IMR-90 (cell line): ENCODE measurements at regions not wholly inside any gene's neighbourhood (a gene's known extent, or its start where the extent isn't known, plus 50 kb on each side); places are given as distances from the start of the nearest gene placed in this dataset.

Experiments used
- ATAC-seq: fragments of 200-7000 bp; cut with Tn5 transposase; 2 replicates; pipeline ENCODE4 v1.9.1; 2020; ENCODE audit warnings: low read depth, mild to moderate bottlenecking, moderate library complexity
- BruUV-seq: library from RNA; stranded (reverse); fragments of 400-500 nt; replicated peaks from 2 replicates; lab custom pipeline; 2021; lab: Mats Ljungman, UMichigan
- CTCF ChIA-PET: fragments of 300-600 bp; formaldehyde crosslinking; extraction: SDS; loops from one replicate; lab custom pipeline; 2021; ENCODE audit warnings: antibody characterized with exemption; lab: Yijun Ruan, JAX
- POLR2A ChIA-PET: fragments of 300-600 bp; sonication (Branson Sonifier 250); formaldehyde crosslinking; loops from one replicate; lab custom pipeline; 2022; ENCODE audit warnings: antibody characterized with exemption; ENCODE audit not compliant: unreplicated experiment; lab: Charles Lee
- DNase-seq: peaks from one replicate; pipeline ENCODE4 v3.0.0; 2013
- H2AFZ ChIP-seq: replicated peaks from 2 replicates; pipeline ENCODE3; 2013; ENCODE audit warnings: low read length, mild to moderate bottlenecking; ENCODE audit not compliant: poor library complexity
- H2AK5ac ChIP-seq: 2 replicates; pipeline ENCODE4 v1.6.1; 2013; ENCODE audit warnings: low read depth, low read length, inconsistent platforms
- H2AK9ac ChIP-seq: replicated peaks from 2 replicates; pipeline ENCODE3; 2013; ENCODE audit warnings: mild to moderate bottlenecking, low read depth, low read length, moderate library complexity; ENCODE audit not compliant: poor library complexity
- H2BK120ac ChIP-seq: 2 replicates; pipeline ENCODE4 v1.6.1; 2013; ENCODE audit warnings: low read depth, low read length, inconsistent platforms
- H2BK15ac ChIP-seq: 3 replicates; pipeline ENCODE4 v1.6.1; 2013; ENCODE audit warnings: low read depth, low read length, inconsistent platforms
- H2BK20ac ChIP-seq: 2 replicates; pipeline ENCODE4 v1.6.1; 2013; ENCODE audit warnings: low read depth, mild to moderate bottlenecking, inconsistent platforms, low read length, moderate library complexity
- H2BK5ac ChIP-seq: 2 replicates; pipeline ENCODE4 v1.6.1; 2013; ENCODE audit warnings: mild to moderate bottlenecking, low read depth, low read length, inconsistent platforms; ENCODE audit not compliant: poor library complexity, severe bottlenecking
- H3K14ac ChIP-seq: replicated peaks from 2 replicates; pipeline ENCODE4 v1.6.1; 2013; ENCODE audit warnings: low read depth, low read length, inconsistent platforms
- H3K18ac ChIP-seq: 2 replicates; pipeline ENCODE4 v1.6.1; 2013; ENCODE audit warnings: low read depth, low read length, control low read depth
- H3K23ac ChIP-seq: 2 replicates; pipeline ENCODE4 v1.6.1; 2013; ENCODE audit warnings: low read depth, low read length, inconsistent platforms
- H3K27ac ChIP-seq: 2 replicates; pipeline ENCODE4 v1.5.1; 2013; ENCODE audit warnings: mild to moderate bottlenecking, control low read depth, low read length; ENCODE audit not compliant: insufficient read depth
- H3K27me3 ChIP-seq: 2 replicates; pipeline ENCODE4 v1.6.1; 2013; ENCODE audit warnings: low read length; ENCODE audit not compliant: control insufficient read depth, insufficient read depth
- H3K36me3 ChIP-seq: 2 replicates; pipeline ENCODE4 v1.6.1; 2013; ENCODE audit warnings: low read length, mixed read lengths; ENCODE audit not compliant: control insufficient read depth, insufficient read depth
- H3K4ac ChIP-seq: 2 replicates; pipeline ENCODE4 v1.6.1; 2013; ENCODE audit warnings: low read depth, low read length, inconsistent platforms
- H3K4me1 ChIP-seq: 2 replicates; pipeline ENCODE4 v1.6.1; 2013; ENCODE audit warnings: low read length, mixed read lengths; ENCODE audit not compliant: control insufficient read depth, insufficient read depth
- H3K4me2 ChIP-seq: 2 replicates; pipeline ENCODE4 v1.6.1; 2013; ENCODE audit warnings: low read depth, mild to moderate bottlenecking, control low read depth, low read length, moderate library complexity
- H3K4me3 ChIP-seq: 2 replicates; pipeline ENCODE4 v1.5.1; 2013; ENCODE audit warnings: low read depth, mild to moderate bottlenecking, control low read depth, low read length, moderate library complexity; ENCODE audit not compliant: insufficient read depth
- H3K56ac ChIP-seq: 2 replicates; pipeline ENCODE4 v1.6.1; 2013; ENCODE audit warnings: low read length, inconsistent platforms; ENCODE audit not compliant: insufficient read depth; ENCODE audit errors: extremely low read depth
- H3K79me1 ChIP-seq, 2 experiments: 2 replicates each; pipeline ENCODE4 v1.6.1; 2013; ENCODE audit warnings: low read length in 2 of 2, inconsistent platforms in 1 of 2, low read depth in 1 of 2
- H3K9ac ChIP-seq: 2 replicates; pipeline ENCODE4 v1.6.1; 2013; ENCODE audit warnings: low read depth, low read length, control low read depth
- H3K9me1 ChIP-seq: 2 replicates; pipeline ENCODE4 v1.6.1; 2013; ENCODE audit warnings: low read length, inconsistent platforms; ENCODE audit not compliant: insufficient read depth
- H3K9me3 ChIP-seq: 2 replicates; pipeline ENCODE4 v1.6.1; 2013; ENCODE audit warnings: low read length; ENCODE audit not compliant: control insufficient read depth, insufficient read depth
- H4K20me1 ChIP-seq: 2 replicates; pipeline ENCODE4 v1.6.1; 2013; ENCODE audit warnings: low read length, inconsistent platforms; ENCODE audit not compliant: insufficient read depth
- H4K5ac ChIP-seq: 2 replicates; pipeline ENCODE4 v1.6.1; 2013; ENCODE audit warnings: mild to moderate bottlenecking, low read depth, low read length, control low read depth
- H4K8ac ChIP-seq, 2 experiments: 2 replicates each; pipeline ENCODE4 v1.6.1; 2013; ENCODE audit warnings: low read depth in 2 of 2, low read length in 2 of 2, control low read depth in 1 of 2, inconsistent platforms in 1 of 2
- H4K91ac ChIP-seq: 2 replicates; pipeline ENCODE4 v1.6.1; 2013; ENCODE audit warnings: low read depth, low read length, inconsistent platforms; ENCODE audit not compliant: insufficient read depth
- BHLHE40 ChIP-seq: fragments of 150-350 bp; IDR thresholded peaks from 2 replicates; pipeline ENCODE4 v1.6.1; 2016; ENCODE audit warnings: mild to moderate bottlenecking, low read depth, low read length
- CEBPB ChIP-seq: IDR thresholded peaks from 2 replicates; pipeline ENCODE4 v1.6.1; 2012; ENCODE audit warnings: low read depth, low read length, improper control_type of control experiment
- CHD1 ChIP-seq: IDR thresholded peaks from 2 replicates; pipeline ENCODE4 v1.6.1; 2012; ENCODE audit warnings: low read depth, low read length, improper control_type of control experiment
- CTCF ChIP-seq: conservative IDR thresholded peaks from 2 replicates; pipeline ENCODE4 v1.5.1; 2012; ENCODE audit warnings: mild to moderate bottlenecking, low read depth, low read length, improper control_type of control experiment
- ELK1 ChIP-seq: fragments of 150-350 bp; IDR thresholded peaks from 2 replicates; pipeline ENCODE4 v1.6.1; 2016; ENCODE audit warnings: low read depth, mild to moderate bottlenecking, low read length, moderate library complexity, borderline replicate concordance
- FOS ChIP-seq: fragments of 150-350 bp; IDR thresholded peaks from 2 replicates; pipeline ENCODE4 v1.6.1; 2016; ENCODE audit warnings: low read depth, low read length
- MAFK ChIP-seq: IDR thresholded peaks from 2 replicates; pipeline ENCODE4 v1.6.1; 2012; ENCODE audit warnings: low read depth, low read length, improper control_type of control experiment
- MAZ ChIP-seq: IDR thresholded peaks from 2 replicates; pipeline ENCODE4 v1.6.1; 2012; ENCODE audit warnings: low read depth, mild to moderate bottlenecking, low read length, improper control_type of control experiment, moderate library complexity, borderline replicate concordance
- MXI1 ChIP-seq: IDR thresholded peaks from 2 replicates; pipeline ENCODE4 v1.6.1; 2012; ENCODE audit warnings: low read depth, mild to moderate bottlenecking, low read length, moderate library complexity, borderline replicate concordance
- NFE2L2 ChIP-seq: fragments of 150-350 bp; IDR thresholded peaks from 2 replicates; pipeline ENCODE4 v1.6.1; 2016; ENCODE audit warnings: low read depth, mild to moderate bottlenecking, low read length
- POLR2A ChIP-seq: IDR thresholded peaks from 2 replicates; pipeline ENCODE4 v1.6.1; 2012; ENCODE audit warnings: mild to moderate bottlenecking, low read depth, low read length
- RAD21 ChIP-seq: IDR thresholded peaks from 2 replicates; pipeline ENCODE4 v1.6.1; 2012; ENCODE audit warnings: low read length, improper control_type of control experiment
- RCOR1 ChIP-seq: IDR thresholded peaks from 2 replicates; pipeline ENCODE4 v1.6.1; 2012; ENCODE audit warnings: mild to moderate bottlenecking, low read length, improper control_type of control experiment; ENCODE audit not compliant: insufficient replicate concordance
- RFX5 ChIP-seq: IDR thresholded peaks from 2 replicates; pipeline ENCODE4 v1.8.0; 2012; ENCODE audit warnings: low read depth, mild to moderate bottlenecking, low read length, moderate library complexity
- SMC3 ChIP-seq: fragments of 150-350 bp; IDR thresholded peaks from 2 replicates; pipeline ENCODE4 v1.6.1; 2016; ENCODE audit warnings: low read depth, mild to moderate bottlenecking, antibody characterized with exemption, low read length, moderate library complexity
- USF2 ChIP-seq: fragments of 150-350 bp; IDR thresholded peaks from 2 replicates; pipeline ENCODE4 v1.6.1; 2017; ENCODE audit warnings: mild to moderate bottlenecking, antibody characterized with exemption, low read length, low read depth
- WGBS, 2 experiments: methylation state at CpG; one replicate each; pipeline versions ENCODE4 v1.1.5 to v1.1.7; 2013; ENCODE audit warnings: missing lambda C conversion rate in 2 of 2; ENCODE audit not compliant: insufficient read length in 1 of 2; ENCODE audit errors: extremely low coverage in 2 of 2; 5-methylcytosine and 5-hydroxymethylcytosine counted together
- dilution Hi-C: fragments of 300-500 bp; cut with HindIII; formaldehyde crosslinking; loops from one replicate; pipeline ENCODE4 v1.14.3; 2018; ENCODE audit warnings: low sequenced_read_pairs; ENCODE audit not compliant: unreplicated experiment
- in situ Hi-C: fragments of 300-500 bp; cut with MboI; formaldehyde crosslinking; loops from 3 replicates; pipeline ENCODE4 v1.14.3; 2019; ENCODE audit warnings: low sequenced_read_pairs, inconsistent platforms, mixed read lengths
- intact Hi-C: fragments of 100-400 bp; cut with micrococcal nuclease; formaldehyde crosslinking; loops from 2 replicates; pipeline ENCODE4 v1.10.0; 2022

DNA sequence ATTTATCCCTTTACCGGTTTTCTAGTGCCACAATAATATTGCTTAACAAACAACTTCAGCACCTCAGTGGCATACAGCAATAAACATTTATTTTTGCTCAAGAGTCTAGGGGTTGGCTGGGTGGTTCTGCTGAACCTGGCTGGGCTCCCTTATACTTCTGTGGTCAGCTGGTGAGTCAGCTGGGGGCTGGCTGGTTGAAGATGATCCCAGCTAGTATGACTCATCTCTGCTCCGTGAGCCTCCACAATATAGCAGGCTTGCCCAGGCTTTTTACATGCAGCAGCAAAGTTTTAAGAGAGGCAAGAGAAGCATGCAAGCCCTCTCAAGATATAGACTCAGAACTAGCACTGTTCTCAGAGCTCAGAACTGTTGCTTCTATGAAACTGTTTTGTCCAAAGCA, 523.5 kb upstream of the CLINT1 start:
- Histone ChIP-seq H2BK5ac (peak overlapping the region; percentile 37), H2AK9ac (no peak overlapping the region), H3K4me3 (no peak overlapping the region), H4K91ac (no peak overlapping the region; the same call in 1 of the 2 replicates), H3K79me1 (no peaks in the 10 kb centered on the region), H3K9me3 (peaks cover 2% of the 10 kb centered on the region), H3K36me3 (no peaks in the 10 kb centered on the region), H4K20me1 (no peaks in the 10 kb centered on the region), H2AK5ac (no peak overlapping the region), H3K9ac (no peak overlapping the region), H3K23ac (no peak overlapping the region), H2AFZ (no peak overlapping the region), H3K4me2 (no peak overlapping the region), H3K4me1 (peaks cover 8% of the 10 kb centered on the region), H3K9me1 (peaks cover 3% of the 10 kb centered on the region; the same call in 1 of the 2 replicates), H3K56ac (peak overlapping the region; percentile 42; the same call in 1 of the 2 replicates), H3K18ac (no peak overlapping the region), H2BK15ac (no peak overlapping the region), H3K27me3 (no peaks in the 10 kb centered on the region), H4K8ac (no peak overlapping the region), H2BK20ac (peak overlapping the region; percentile 56; the same call in 1 of the 2 replicates), H2BK120ac (peak overlapping the region; percentile 75), H3K14ac (no peak overlapping the region), H3K4ac (peak overlapping the region; percentile 40; the same call in 1 of the 2 replicates), H3K27ac (no peak overlapping the region), H4K5ac (no peak overlapping the region)
- dilution Hi-C loops, result no loop called here
- in situ Hi-C loops, result no loop called here
- intact Hi-C loops, result loop anchor here (10.0 kb wide), 2 partner anchors 438 to 752 kb away; no protein-coding TSS in a partner anchor
- POLR2A ChIA-PET, result no interaction called here
- BruUV-seq, result no TSS peak
- TF ChIP-seq FOS (peak; percentile 100), CHD1 (no peak), RCOR1 (no peak), RFX5 (no peak), MXI1 (no peak), RAD21 (peak; percentile 2; the same call in 1 of the 2 replicates), POLR2A (no peak), BHLHE40 (peak; percentile 56; the same call in 1 of the 2 replicates), CEBPB (peak; percentile 74), USF2 (peak; percentile 67; the same call in 1 of the 2 replicates), MAZ (peak; percentile 83; the same call in 1 of the 2 replicates), NFE2L2 (no peak), CTCF (no peak), SMC3 (no peak), ELK1 (no peak), MAFK (no peak)
- DNase-seq (peak; percentile 97), ATAC-seq (peak; percentile 91)
- no CpG with 5 or more reads among the region's 2 CpGs for WGBS, 2 experiments
- CTCF ChIA-PET, result interaction anchor here (1.3 kb wide), 1 partner anchor 9 kb away, joined by 4 read pairs; no protein-coding TSS in a partner anchor
